HCEC 1CT (cell line): ENCODE measurements at regions not wholly inside any gene's neighbourhood (a gene's known extent, or its start where the extent isn't known, plus 50 kb on each side); places are given as distances from the start of the nearest gene placed in this dataset.

ENCODE experiments used
- DNase-seq: peaks from one replicate; pipeline ENCODE4 v3.0.0-alpha.2; 2017

DNA sequence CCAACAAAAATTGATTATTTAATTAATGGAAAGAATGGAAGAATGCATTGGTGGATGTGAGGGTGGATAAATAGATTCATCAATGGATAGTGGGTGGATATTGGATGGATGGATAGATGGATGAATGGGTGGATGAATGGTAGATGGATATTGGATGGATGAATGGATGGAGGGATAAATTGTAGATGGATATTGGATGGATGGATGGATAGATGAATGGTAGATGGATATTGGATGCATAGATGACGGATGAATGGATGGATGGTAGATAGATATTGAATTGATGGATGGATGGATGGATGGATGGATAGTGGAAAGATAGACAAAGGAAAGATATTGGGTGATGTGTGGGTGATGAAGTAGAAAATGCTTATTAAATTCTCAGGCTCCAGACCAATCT lies 123.6 kb upstream of the KAZN start:
- DNase-seq = no peak

DNA sequence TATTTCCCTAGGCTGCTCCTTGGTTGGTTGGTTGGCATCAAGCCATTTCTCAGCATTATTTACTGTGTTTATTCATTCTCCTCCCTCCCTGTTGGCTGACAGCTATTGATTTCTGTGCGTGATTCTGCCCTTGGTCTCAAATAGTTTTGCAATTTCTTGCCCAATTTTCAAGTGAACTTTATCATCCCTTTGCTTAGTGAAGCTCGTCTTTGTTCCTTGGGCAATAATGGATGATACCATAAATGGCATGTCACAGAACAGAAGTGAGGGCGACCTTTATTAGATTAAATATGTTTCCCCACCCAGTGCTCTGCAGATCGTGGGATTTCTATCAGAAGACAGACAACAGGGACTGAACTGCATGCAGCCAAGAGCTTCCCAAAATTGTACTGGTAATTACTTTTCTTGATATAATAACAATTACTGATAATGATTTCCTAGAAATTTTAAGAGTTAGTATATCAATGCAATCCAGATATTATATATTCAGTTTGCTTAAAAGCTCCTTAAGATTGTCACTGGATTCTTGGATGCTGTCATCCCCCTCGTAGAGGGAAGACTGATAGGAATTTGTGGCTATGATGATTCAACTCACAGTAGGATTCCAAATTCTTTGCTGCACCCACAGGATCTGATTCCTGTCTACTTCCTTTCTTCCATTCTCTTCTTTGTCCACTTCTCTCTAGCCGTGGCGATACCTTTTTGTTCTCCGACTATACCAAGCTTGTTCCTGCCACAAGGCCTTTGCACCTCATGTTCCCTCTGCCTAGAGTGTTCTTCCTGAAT lies 122.1 kb upstream of the KAZN start:
- DNase-seq = no peak

DNA sequence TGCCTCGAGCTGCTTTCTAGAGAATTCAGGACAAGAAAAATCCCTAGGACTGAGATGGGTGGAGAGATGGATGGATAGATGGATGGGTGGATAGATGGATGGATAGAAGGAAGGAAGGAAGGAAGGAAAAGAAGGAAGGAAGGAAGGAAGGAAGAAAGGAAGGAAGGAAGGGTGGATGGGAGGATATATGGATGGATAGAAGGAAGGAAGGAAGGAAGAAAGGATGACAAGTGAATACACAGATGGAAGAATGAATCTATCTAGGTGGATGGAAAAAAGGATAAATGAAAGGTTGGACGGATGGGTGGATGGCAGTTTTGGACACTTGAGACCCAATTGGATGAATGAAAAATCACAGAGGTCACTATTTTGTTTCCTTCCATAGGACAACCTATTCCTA lies 120.4 kb upstream of the KAZN start:
- DNase-seq = no peak

DNA sequence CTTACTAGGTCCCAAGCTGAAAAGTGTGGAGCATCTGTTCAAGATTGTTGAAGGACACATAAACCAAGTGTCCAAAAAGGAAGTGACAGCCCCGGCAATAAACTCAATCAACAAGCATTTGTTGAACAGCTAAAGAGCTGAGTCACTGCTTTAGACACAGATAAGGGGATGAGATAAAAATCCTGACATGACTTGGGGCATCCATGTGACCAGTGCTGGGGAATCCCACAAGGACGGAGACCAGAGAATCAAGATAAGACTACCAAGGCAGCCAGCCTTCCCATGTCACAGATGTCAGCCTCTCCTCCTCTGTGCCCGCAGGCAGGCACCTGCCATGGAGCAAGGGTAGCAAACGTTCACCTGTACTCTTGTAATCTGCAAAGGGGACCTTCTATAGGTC lies 118.6 kb upstream of the KAZN start:
- DNase-seq = no peak

DNA sequence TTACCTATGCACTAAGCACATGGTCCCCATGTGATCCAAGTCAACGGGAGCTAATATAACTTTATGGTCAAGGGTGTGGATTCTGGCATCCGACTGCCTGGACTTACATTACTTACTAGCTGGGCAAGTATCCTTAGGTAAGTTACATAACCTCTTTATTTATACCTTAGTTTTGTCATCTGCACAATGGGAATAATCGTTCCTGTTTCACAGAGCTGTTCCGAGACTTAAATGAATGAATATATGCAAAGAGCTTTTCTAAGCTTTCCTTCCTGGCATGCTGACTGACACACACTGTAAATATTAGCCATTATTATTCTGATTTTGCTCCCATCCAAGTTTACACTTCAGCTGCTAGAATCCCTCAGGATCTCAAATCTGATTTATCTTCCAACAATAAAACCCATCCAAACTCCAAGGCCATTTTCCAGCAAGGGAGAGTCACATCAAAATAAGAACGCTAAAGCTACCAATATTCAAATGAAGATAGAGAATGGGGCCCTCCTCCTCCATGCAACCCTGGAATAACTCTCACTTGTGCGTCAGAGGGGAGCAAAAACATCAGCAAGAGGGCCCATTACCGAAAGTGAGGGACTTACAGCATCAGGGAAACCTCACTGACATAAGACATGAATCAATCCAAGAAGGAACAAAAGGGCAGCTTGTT lies 115.6 kb upstream of the KAZN start:
- DNase-seq = no peak

DNA sequence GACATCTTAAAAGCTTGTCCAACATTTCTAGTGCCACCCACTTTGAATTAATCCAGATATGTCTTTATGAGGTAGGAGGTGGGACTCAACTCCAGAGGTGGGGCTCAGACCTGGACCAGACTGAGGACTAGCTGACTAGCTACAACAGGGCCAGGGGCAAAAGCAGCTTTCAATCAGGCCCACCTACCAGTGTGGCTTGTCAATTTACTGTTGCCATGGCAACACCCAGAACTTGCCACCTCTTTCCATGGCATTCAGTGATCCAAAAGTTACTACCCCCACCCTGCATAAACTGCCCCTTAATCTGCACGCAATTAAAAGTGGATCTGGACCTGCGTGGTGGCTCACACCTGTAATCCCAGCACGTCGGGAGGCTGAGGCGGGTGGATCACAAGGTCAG lies 113.2 kb upstream of the KAZN start:
- no peak for DNase-seq

DNA sequence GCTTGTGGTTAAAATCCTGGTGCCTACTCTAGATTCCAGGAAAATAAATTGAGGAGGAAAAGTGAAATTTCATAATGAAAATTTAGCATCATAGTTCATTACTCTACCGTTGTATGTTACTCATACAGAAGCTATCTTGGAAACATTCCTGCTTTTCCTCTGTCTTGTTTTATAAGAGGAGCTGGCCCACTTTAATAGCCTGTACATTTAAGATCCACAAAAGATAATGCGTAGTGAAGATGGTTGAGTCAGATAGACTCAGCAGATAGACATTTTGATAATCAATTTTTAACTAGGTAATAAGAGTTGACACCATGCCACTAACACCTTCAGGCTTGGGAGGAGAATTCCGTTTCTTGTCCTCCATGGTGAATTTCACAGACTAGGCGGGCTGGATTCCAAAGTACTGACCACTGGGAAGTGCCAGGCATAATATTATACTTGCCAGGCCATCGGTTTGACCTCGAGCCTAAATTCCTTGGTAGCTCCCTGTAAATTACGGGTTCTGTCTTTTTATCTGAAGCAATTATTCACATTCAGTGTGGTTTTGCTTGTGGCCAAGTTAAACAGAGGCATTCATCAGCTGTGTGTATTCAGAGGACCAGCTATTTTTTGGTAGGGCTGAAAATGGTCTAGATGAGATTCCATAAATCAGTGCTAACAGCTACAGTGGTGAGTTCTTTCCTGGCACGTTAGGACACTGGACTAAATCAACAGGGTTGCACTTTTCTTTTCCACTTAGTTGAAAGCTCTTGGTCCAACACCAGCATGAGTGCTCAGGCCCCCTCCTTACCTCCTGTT lies 111.9 kb upstream of the KAZN start:
- no peak for DNase-seq

DNA sequence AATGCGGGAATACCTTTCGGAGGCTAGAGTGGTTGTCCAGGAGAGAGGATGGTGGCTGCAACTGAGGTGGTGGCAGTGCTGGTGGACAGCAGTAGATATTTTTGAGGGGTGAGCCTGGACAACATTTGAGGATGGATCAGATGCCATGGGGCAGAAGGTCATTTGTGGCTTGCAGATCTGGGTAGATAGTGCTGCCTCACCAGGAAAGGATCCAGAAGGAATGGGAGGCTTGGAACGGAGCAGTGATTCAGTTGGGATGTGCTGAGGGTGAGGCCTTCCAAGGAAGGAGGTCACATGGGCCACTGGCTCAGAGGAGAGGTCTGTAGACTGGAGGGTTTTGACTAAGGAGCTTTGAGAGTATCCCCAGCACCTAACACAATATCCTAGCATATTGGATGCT lies 110.8 kb upstream of the KAZN start:
- DNase-seq = no peak

DNA sequence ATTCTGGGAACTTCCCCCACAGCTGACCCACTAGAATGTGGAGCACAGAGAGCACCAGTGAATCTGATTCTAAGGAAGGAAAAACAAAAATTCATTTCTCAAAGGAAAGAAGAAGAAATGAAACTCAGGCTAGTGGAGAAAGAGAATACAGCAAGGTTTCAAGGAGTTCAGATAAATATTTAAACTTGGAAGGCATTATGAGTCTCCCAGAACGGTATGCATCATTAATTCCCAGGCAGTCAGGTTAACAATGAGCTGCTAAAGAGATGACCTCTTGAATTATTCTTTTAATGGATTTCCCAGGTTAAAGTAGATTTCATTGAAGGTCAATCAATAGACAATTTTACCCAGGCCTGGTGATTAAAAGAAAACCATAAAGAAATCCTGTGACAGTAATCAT lies 103.6 kb upstream of the KAZN start:
- DNase-seq = no peak

DNA sequence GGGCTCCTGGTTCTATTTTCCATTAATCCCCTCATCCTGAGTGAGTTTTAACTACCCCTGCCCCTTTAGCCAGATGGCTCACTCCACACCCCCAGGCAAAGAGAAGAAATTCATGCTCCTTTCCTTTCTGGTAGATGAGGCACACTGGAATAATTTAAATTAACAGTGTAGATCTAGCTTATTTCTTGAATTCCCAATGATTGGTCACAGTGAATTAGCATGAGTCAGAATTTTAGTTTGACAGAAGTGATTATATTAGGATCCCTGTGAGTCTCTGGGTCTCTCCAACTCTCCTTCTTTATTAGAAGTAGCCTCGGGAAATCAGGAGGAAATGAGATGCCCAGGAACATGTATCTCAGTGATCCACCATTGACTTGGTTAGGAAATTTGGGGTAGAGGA lies 103.1 kb upstream of the KAZN start:
- no peak for DNase-seq

DNA sequence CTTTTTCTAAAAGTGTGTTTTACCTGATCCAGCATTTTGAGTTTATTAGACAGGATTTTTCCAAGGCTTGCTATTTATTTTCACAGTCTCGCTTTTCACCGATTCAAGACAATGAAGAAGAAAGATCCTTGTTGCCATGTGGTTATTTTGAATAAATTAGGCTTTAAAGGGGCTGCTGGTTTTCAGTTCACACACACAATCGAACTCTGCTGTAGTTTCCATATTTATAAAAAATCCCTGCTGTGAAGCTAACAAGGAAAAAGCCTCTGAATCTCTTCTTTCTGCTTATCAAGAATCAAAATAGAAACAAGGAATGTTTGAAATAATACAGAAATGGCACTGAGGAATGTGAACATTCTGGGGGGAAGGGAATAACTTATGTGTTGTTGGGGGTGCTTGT lies 102.5 kb upstream of the KAZN start:
- no peak for DNase-seq

DNA sequence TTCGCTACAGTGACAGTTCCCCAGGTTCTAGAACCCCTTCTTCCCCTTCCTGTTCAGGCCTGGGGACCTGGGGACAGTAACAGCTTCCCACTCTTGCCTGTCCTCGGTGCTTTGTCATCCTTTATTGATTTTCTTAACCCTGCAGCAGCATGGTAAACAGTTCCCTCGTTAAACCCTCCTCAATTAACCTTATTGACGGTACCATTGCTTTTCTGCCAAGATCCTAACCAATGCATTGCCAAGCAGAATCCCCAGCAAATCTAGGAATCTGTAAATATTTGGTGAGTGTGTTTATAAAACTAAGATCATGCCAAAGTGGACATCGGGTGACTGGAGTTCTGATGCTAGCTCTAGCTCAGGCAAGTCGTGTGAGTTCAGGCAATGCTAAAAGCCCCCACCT lies 99.6 kb upstream of the KAZN start:
- DNase-seq = no peak

DNA sequence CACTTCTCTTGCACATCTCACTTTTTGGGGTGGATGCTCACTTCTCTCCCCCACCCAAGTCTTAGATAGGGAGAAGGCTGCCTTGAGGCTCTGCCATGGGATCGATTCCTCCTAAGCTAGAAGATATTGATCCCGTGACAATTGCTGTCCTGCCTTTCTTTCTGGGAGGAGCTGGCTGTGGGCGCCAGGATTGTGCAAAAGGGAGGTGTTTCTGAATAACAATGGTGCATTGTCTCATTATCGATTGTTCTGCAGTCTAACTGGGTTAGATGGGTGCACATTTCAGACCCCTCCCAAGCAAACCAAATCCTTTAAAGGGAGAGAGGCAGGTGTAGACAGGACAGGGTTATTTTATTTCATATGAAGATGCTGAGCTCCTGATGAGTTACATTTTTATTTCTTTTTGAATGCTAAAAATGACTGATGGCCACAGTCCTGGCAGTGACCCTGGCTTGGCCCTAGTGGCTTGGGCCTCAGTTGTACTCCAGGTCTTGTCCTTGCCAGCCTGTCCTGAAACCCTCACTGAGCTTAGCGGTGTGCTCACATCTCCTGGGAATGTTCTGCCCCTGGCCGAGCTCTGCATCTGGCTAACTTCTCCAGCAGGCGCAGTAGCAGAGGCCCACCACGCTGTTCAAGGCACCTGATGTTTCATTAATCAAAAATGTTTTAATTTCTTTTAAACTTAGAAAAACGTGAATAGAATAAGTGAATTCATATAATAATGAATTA lies 99.0 kb upstream of the KAZN start:
- DNase-seq = no peak

DNA sequence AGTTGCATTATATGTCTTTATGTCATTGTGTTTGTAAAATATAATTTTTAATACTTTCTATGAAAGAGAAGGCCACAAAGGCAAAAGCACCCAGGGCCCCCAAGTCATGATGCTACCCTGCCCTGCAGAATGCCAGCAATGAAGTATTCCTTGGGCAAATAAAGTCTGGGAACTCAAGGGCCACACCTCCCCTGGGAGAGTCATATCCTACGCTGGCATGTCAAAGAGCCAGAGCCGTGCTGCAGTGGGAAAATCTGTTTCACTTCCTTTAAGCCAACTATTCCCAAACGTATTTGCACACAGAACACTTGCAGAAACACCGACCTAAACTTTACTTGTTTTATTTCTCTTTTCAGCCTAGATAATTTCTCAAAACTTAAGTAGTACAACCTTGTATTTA lies 98.4 kb upstream of the KAZN start:
- DNase-seq = no peak

DNA sequence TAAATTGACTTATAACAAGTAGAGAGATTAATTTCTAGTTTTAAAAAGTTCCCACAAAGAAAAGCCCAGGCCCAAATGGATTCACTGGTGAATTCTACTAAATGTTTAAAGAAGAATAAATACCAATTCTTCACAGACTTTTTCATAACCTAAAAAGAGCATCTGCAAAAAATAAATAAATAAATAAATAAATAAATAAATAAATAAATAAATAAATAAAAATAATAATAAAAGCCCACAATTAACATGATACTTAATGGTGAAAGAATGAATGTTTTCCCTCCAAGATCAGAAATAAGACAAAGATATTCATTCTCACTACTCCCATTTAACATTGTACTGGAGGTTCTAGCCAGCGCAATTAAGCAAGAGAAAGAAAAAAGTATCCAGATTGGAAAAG lies 97.6 kb upstream of the KAZN start:
- no peak for DNase-seq

DNA sequence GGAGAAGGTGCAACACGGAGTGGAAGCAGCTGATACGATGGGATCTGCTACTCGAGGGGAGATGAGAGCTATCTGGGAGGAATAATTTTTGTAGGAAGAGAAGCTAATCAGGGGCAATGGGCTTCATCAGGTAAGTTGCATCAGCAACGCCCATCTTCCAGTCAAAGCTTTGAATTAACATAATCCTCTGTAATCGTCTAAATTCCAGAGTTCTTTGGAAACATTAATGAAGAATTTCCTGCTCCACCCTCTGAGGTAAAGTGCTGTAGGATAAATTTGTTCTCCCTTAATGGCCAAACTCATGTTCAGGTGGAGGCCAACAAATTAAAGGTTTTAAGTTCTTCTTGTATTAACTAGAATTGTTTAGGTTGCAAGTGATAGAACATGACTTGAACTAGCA lies 94.0 kb upstream of the KAZN start:
- no peak for DNase-seq

DNA sequence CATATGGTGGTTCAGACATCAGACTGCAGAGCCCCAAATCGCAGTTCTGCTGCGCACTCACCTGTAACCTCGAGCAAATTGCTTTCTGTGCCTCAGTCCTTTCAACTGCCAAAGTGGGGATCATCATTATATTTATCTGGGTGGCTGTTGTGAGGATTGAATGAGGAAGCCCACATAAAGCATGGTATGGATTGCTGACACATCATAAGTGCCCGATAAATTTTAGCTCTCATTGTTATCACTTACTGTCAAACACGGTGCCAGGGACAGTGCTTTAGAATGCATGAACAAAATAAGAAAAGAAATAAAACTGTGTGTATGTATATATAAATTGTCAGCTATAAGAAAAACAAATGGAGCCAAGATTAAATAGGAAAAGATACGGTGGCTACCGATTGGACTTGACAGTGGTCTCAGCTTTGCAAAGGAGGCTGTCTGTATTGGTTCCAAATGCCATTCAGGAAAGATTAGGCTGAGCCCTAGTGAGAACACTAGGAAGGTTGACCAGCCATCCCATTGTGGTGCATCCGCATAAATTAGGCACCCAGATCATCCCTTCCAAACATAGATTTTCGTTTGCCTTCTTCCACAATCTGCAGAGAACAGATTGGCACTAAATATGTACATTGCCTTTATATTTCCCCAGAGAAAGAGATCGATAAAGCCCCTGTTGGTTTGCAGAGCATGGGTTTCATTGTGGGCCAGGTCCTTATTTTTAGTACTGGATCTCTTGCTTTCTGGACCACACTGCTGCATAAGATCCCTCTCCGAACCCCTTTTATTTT lies 91.8 kb upstream of the KAZN start:
- DNase-seq = no peak

DNA sequence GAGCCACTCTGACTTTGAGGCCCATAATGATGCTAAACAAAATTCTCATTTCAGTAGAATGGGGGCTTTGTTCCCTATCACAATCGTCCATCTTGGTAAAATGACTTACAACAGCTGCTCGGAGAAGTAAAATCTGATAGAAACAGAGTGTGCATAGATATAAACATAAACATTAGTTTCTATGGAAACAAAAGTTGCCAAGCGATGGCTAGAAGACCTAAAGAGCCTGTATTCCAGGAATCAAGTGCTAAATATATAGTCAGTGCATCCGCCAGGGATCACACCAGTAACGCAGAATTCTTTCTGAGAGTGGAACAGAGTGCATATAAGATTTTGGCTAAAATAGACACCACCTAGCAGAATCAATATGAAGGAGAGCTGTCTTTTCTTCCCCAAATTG lies 91.2 kb upstream of the KAZN start:
- DNase-seq = no peak

DNA sequence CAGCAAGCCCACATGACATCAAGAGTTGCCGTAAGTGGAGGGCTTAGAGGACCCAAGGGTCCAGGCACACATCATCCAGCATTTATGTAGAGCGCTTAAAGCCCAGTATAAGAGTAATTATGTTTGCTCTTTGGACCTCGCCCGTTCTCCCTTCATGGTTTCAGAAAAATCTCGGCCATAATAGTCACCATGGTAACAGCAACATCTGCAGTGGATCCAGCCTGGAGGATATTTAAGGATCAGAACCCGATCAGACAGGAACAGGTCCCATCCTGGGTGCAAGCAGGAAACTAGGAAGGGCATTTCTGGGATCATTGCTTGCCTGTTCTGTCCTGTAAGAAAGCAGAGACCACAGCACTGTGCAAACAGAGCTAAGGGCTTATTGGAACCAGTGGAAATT lies 89.9 kb upstream of the KAZN start:
- no peak for DNase-seq

DNA sequence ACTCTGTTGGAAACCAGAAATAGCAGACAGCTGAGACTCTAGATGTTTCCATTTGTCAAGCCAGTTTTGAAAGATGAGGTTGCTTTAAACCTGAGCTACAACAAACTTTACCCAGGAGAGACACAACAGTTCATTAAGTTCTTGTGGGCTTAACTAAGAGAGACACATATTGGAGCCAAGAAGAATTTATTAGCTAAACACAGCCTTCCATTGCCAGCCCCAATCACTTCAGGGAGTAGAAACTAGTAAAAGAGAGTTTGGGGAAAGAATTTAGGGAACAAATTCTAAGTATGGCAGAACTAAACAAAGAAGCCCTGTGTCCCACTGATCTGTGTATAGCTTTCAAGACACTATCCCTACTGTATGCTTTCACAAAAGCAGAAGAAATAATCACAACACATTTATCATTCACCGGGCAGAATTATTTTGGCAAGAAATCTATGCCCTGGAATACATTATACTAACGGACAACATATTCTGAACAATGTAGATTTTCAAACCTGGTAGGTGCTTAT lies 87.3 kb upstream of the KAZN start:
- DNase-seq = no peak

DNA sequence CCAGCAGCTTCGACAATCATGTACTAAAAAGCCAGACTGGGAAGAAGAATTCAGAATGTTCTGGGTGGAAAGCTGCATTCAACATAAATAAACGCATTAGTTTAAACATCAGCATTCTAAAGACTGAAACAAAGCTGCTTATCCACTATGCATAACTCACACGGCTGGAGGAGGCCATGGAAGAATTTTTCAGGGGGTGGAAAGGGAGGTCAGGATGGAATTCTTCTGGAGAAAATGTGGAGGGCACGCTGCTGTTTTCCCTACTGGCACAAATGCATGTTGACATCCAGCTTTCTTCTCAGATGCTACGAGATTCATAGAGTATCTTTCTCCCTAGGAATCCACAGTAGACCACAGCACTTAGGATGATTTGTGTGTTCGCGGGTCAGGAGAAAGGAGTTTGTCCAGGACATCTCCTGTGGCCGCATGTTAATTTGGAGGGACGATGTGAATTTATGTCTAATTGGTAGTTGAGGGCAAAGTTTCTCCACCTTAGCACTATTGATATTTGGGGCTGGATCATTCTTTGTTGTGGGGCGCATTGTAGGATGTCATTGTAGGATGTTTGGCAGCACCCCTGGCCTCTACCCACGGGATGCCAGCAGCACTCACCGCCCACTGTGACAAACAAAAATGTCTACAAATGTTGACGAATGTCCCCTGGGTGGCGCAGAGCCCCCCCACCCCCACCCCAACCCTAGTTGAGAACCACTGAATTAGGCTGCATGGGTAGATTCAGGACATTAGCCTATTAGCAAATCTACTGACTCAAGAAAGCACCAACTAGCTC lies 86.5 kb upstream of the KAZN start:
- no peak for DNase-seq

DNA sequence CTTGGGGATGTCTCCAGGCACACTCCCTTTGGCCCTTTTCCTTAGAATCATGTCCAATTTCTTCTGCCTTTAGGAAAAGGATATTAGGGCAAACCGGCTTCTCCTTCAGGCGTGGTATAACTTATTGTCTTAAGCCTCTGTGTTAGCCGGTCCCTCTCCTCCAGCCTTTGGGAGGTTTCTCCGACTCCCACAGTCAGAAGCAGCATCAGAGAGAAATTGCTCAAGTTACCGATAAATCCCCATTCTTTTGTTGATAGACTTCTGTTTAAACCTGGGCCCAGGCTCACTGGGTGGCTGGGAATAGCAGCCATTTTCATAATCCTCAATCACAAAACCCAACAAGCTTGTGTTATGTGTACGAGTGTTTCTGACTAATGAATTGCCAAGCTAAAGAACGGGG lies 85.4 kb upstream of the KAZN start:
- DNase-seq = no peak
